ENCODE measurements at regions not wholly inside any gene's neighbourhood (a gene's known extent, or its start where the extent isn't known, plus 50 kb on each side); places are given as distances from the start of the nearest gene placed in this dataset.

GRCh38 chr5:104512063-104512825 lies 949.7 kb upstream of the NUDT12 start:
- TF ChIP-seq EZH2 (IDR thresholded peaks at IDR 0.05; ENCODE audit: borderline replicate concordance, insufficient read depth, low read depth, low read length, poor library complexity, severe bottlenecking), result no peak
- WGBS (ENCODE audit: insufficient coverage), result no CpG with 5 or more reads among the region's 4 CpGs
- Histone ChIP-seq H2AFZ (ENCODE audit: insufficient read depth, low read depth, low read length, poor library complexity, severe bottlenecking) (no peak overlapping the region), H3K4me2 (replicated peaks; ENCODE audit: low read depth, low read length, poor library complexity, severe bottlenecking) (no peak overlapping the region), H4K20me1 (ENCODE audit: control insufficient read depth, insufficient read depth, low read length, poor library complexity, severe bottlenecking) (no peaks in the 10 kb centered on the region), H3K9ac (ENCODE audit: low read length) (no peak overlapping the region), H3K4me1 (ENCODE audit: control insufficient read depth in 2 of 2, insufficient read depth in 2 of 2, low read length in 2 of 2) (no peaks in the 10 kb centered on the region), H3K27ac (ENCODE audit: low read length in 2 of 2) (no peak overlapping the region), H3K27me3 (replicated peaks in 1 of 4; ENCODE audit: control extremely low read depth in 1 of 4, control insufficient read depth in 3 of 4, insufficient read depth in 4 of 4, low read length in 3 of 4) (no peaks in the 10 kb centered on the region), H3K79me2 (ENCODE audit: control insufficient read depth, insufficient read depth, low read length) (no peaks in the 10 kb centered on the region), H3K36me3 (replicated peaks in 1 of 2; ENCODE audit: control extremely low read depth in 1 of 2, control insufficient read depth in 1 of 2, extremely low read depth in 1 of 2, insufficient read depth in 2 of 2, low read length in 1 of 2) (no peaks in the 10 kb centered on the region), H3K9me3 (ENCODE audit: control extremely low read depth in 1 of 3, control insufficient read depth in 2 of 3, insufficient read depth in 1 of 3, low read length in 2 of 3) (peaks cover 0 to 4% (median 3%) of the 10 kb centered on the region in 3 donors), H3K4me3 (ENCODE audit: control extremely low read depth in 1 of 5, extremely low read depth in 1 of 5, insufficient read depth in 1 of 5, low read depth in 2 of 5, low read length in 4 of 5) (no peak overlapping the region)
- Mint-ChIP-seq H3K4me3 (no peak overlapping the region), H3K4me1 (no peaks in the 10 kb centered on the region), H3K27me3 (no peaks in the 10 kb centered on the region), H3K9me3 (ENCODE audit: insufficient read depth) (peaks cover 5% of the 10 kb centered on the region), H3K27ac (no peak overlapping the region)
- ATAC-seq (ENCODE audit: low read depth), result no peak
- CTCF ChIA-PET, result no interaction called here
- no peak for DNase-seq
- intact Hi-C loops (cut with micrococcal nuclease), result no loop called here
- POLR2A ChIA-PET, result no interaction called here

GRCh38 chr5:104498281-104498680 lies 935.7 kb upstream of the NUDT12 start:
- no peak for ATAC-seq (ENCODE audit: low read depth)
- WGBS (ENCODE audit: insufficient coverage), result 50% methylated on average over 1 of the region's 1 CpG

More at GRCh38 chr5:104498281-104498680, 935.7 kb upstream of the NUDT12 start:
- Histone ChIP-seq H3K27me3 (replicated peaks in 1 of 4; ENCODE audit: control extremely low read depth in 1 of 4, control insufficient read depth in 3 of 4, insufficient read depth in 4 of 4, low read length in 3 of 4) (no peaks in the 10 kb centered on the region), H3K9ac (ENCODE audit: low read length) (no peak overlapping the region), H4K20me1 (ENCODE audit: control insufficient read depth, insufficient read depth, low read length, poor library complexity, severe bottlenecking) (no peaks in the 10 kb centered on the region), H2AFZ (ENCODE audit: insufficient read depth, low read depth, low read length, poor library complexity, severe bottlenecking) (no peak overlapping the region), H3K4me2 (replicated peaks; ENCODE audit: low read depth, low read length, poor library complexity, severe bottlenecking) (no peak overlapping the region), H3K27ac (ENCODE audit: low read length in 2 of 2) (no peak overlapping the region), H3K9me3 (ENCODE audit: control extremely low read depth in 1 of 3, control insufficient read depth in 2 of 3, insufficient read depth in 1 of 3, low read length in 2 of 3) (no peaks in the 10 kb centered on the region), H3K4me1 (ENCODE audit: control insufficient read depth in 2 of 2, insufficient read depth in 2 of 2, low read length in 2 of 2) (no peaks in the 10 kb centered on the region), H3K36me3 (replicated peaks in 1 of 2; ENCODE audit: control extremely low read depth in 1 of 2, control insufficient read depth in 1 of 2, extremely low read depth in 1 of 2, insufficient read depth in 2 of 2, low read length in 1 of 2) (no peaks in the 10 kb centered on the region), H3K79me2 (ENCODE audit: control insufficient read depth, insufficient read depth, low read length) (no peaks in the 10 kb centered on the region), H3K4me3 (ENCODE audit: control extremely low read depth in 1 of 5, extremely low read depth in 1 of 5, insufficient read depth in 1 of 5, low read depth in 2 of 5, low read length in 4 of 5) (no peak overlapping the region)
- DNase-seq, result no peak
- Mint-ChIP-seq H3K9me3 (ENCODE audit: insufficient read depth) (peaks cover 4% of the 10 kb centered on the region), H3K27ac (no peak overlapping the region), H3K4me3 (no peak overlapping the region), H3K4me1 (no peaks in the 10 kb centered on the region), H3K27me3 (no peaks in the 10 kb centered on the region)
- intact Hi-C loops (cut with micrococcal nuclease), result no loop called here
- TF ChIP-seq EZH2 (IDR thresholded peaks at IDR 0.05; ENCODE audit: borderline replicate concordance, insufficient read depth, low read depth, low read length, poor library complexity, severe bottlenecking), result no peak
- TF ChIP-seq, protein P1, sequence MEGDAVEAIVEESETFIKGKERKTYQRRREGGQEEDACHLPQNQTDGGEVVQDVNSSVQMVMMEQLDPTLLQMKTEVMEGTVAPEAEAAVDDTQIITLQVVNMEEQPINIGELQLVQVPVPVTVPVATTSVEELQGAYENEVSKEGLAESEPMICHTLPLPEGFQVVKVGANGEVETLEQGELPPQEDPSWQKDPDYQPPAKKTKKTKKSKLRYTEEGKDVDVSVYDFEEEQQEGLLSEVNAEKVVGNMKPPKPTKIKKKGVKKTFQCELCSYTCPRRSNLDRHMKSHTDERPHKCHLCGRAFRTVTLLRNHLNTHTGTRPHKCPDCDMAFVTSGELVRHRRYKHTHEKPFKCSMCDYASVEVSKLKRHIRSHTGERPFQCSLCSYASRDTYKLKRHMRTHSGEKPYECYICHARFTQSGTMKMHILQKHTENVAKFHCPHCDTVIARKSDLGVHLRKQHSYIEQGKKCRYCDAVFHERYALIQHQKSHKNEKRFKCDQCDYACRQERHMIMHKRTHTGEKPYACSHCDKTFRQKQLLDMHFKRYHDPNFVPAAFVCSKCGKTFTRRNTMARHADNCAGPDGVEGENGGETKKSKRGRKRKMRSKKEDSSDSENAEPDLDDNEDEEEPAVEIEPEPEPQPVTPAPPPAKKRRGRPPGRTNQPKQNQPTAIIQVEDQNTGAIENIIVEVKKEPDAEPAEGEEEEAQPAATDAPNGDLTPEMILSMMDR (IDR thresholded peaks at IDR 0.05), result no peak
- POLR2A ChIA-PET, result no interaction called here
- CTCF ChIA-PET, result no interaction called here
